ENCODE measurements at regions not wholly inside any gene's neighbourhood (a gene's known extent, or its start where the extent isn't known, plus 50 kb on each side); places are given as distances from the start of the nearest gene placed in this dataset.

- no peak for DNase-seq (ENCODE audit: low read depth, low spot score)
- H3K4me3 ChIP-seq (ENCODE audit: low read depth, low read length) = no peak overlapping the region
- POLR2A ChIA-PET = no interaction called here
- TF ChIP-seq CTCF (IDR thresholded peaks at IDR 0.05; ENCODE audit: insufficient read depth, low read length, missing control alignments) = no peak
- CTCF ChIA-PET = interaction anchor here (0.9 kb wide), 1 partner anchor 14 kb away, joined by 4 read pairs; no protein-coding TSS in a partner anchor
These were observed 103.3 kb upstream of the HTR2A start for GRCh38 chr13:47000165-47000564.

- DNase-seq (ENCODE audit: low read depth, low spot score) = no peak
- POLR2A ChIA-PET = no interaction called here
- no peak overlapping the region for H3K4me3 ChIP-seq (ENCODE audit: low read depth, low read length)
- no peak for TF ChIP-seq CTCF (IDR thresholded peaks at IDR 0.05; ENCODE audit: insufficient read depth, low read length, missing control alignments)
- CTCF ChIA-PET = interaction anchor here (0.8 to 3.1 kb wide), 5 partner anchors 8 to 34 kb away, joined by 3 to 7 read pairs (median 4); no protein-coding TSS in a partner anchor
These were observed 99.6 kb upstream of the HTR2A start for GRCh38 chr13:46996316-46997030.

GRCh38 chr13:46995874-46996273, 99.0 kb upstream of the HTR2A start:
- TF ChIP-seq CTCF (IDR thresholded peaks at IDR 0.05; ENCODE audit: insufficient read depth, low read length, missing control alignments) = no peak
- POLR2A ChIA-PET = no interaction called here
- CTCF ChIA-PET = interaction anchor here (1.0 to 3.1 kb wide), 4 partner anchors 8 to 33 kb away, joined by 3 to 7 read pairs (median 4); no protein-coding TSS in a partner anchor
- DNase-seq (ENCODE audit: low read depth, low spot score) = no peak
- no peak overlapping the region for H3K4me3 ChIP-seq (ENCODE audit: low read depth, low read length)

GRCh38 chr13:46994492-46994891, 97.6 kb upstream of the HTR2A start:
- no peak for TF ChIP-seq CTCF (IDR thresholded peaks at IDR 0.05; ENCODE audit: insufficient read depth, low read length, missing control alignments)
- no peak for DNase-seq (ENCODE audit: low read depth, low spot score)
- H3K4me3 ChIP-seq (ENCODE audit: low read depth, low read length) = no peak overlapping the region
- ChIA-PET CTCF (interaction anchor here (3.1 kb wide), 1 partner anchor 13 kb away, joined by 7 read pairs; no protein-coding TSS in a partner anchor), POLR2A (no interaction called here)

- peak; percentile 31 for TF ChIP-seq CTCF (IDR thresholded peaks at IDR 0.05; ENCODE audit: insufficient read depth, low read length, missing control alignments)
- no peak overlapping the region for H3K4me3 ChIP-seq (ENCODE audit: low read depth, low read length)
- DNase-seq (ENCODE audit: low read depth, low spot score) = no peak
- ChIA-PET POLR2A (no interaction called here), CTCF (interaction anchor here (1.1 to 2.4 kb wide), 3 partner anchors 13 to 30 kb away, joined by 3 to 11 read pairs (median 3); no protein-coding TSS in a partner anchor)
These were observed 95.6 kb upstream of the HTR2A start for GRCh38 chr13:46992383-46992952.

GRCh38 chr13:46983881-46984280, 87.0 kb upstream of the HTR2A start:
- CTCF ChIA-PET = interaction anchor here (0.7 to 5.1 kb wide), 2 partner anchors 10 to 31 kb away, joined by 3 to 32 read pairs; no protein-coding TSS in a partner anchor
- no peak for DNase-seq (ENCODE audit: low read depth, low spot score)

More at GRCh38 chr13:46983881-46984280, 87.0 kb upstream of the HTR2A start:
- no peak overlapping the region for H3K4me3 ChIP-seq (ENCODE audit: low read depth, low read length)
- POLR2A ChIA-PET = no interaction called here
- no peak for TF ChIP-seq CTCF (IDR thresholded peaks at IDR 0.05; ENCODE audit: insufficient read depth, low read length, missing control alignments)

Measured in AG04449 (cell line).